ENCODE measurements at regions not wholly inside any gene's neighbourhood (a gene's known extent, or its start where the extent isn't known, plus 50 kb on each side); places are given as distances from the start of the nearest gene placed in this dataset.

- no peak overlapping the region for H3K4me2 ChIP-seq (ENCODE audit: low read depth, low read length, poor library complexity, severe bottlenecking)
These were observed 58.9 kb upstream of the PAX6 start for GRCh38 chr11:31869986-31870385.

GRCh38 chr11:31865606-31866300 is 54.6 kb upstream of the PAX6 start:
- H3K27ac ChIP-seq (ENCODE audit: low read depth, low read length) = no peak overlapping the region
- no peak overlapping the region for H3K4me3 ChIP-seq (ENCODE audit: insufficient read depth, low read length, poor library complexity, severe bottlenecking)
- no peaks in the 10 kb centered on the region for H3K36me3 ChIP-seq (ENCODE audit: low read length)
- no peaks in the 10 kb centered on the region for H3K9me2 ChIP-seq (replicated peaks; ENCODE audit: insufficient read depth, low read length)
- no peak overlapping the region for H3K9ac ChIP-seq (ENCODE audit: low read length)
- no peaks in the 10 kb centered on the region for H3K79me2 ChIP-seq (ENCODE audit: insufficient read depth, low read length)
- no peak overlapping the region for H2AFZ ChIP-seq (ENCODE audit: low read depth, low read length, severe bottlenecking)
- H4K20me1 ChIP-seq (ENCODE audit: low read depth, low read length) = no peaks in the 10 kb centered on the region
- H3K27me3 ChIP-seq (ENCODE audit: low read length) = no peaks in the 10 kb centered on the region
- no peak for TF ChIP-seq EZH2phosphoT487 (conservative IDR thresholded peaks at IDR 0.05; ENCODE audit: low read length)
- TF ChIP-seq CTCF (IDR thresholded peaks at IDR 0.05; ENCODE audit: insufficient read depth, low read length, poor library complexity, severe bottlenecking) = no peak
- no peak overlapping the region for H3K4me2 ChIP-seq (ENCODE audit: low read depth, low read length, poor library complexity, severe bottlenecking)
- no peaks in the 10 kb centered on the region for H3F3A ChIP-seq (ENCODE audit: insufficient read depth)
- H3K9me3 ChIP-seq (ENCODE audit: insufficient read depth, low read length) = no peaks in the 10 kb centered on the region

More at GRCh38 chr11:31869986-31870385, 58.9 kb upstream of the PAX6 start:
- H3K9ac ChIP-seq (ENCODE audit: low read length) = no peak overlapping the region
- no peaks in the 10 kb centered on the region for H3F3A ChIP-seq (ENCODE audit: insufficient read depth)
- no peaks in the 10 kb centered on the region for H3K9me2 ChIP-seq (replicated peaks; ENCODE audit: insufficient read depth, low read length)
- no peak overlapping the region for H3K4me3 ChIP-seq (ENCODE audit: insufficient read depth, low read length, poor library complexity, severe bottlenecking)
- H3K36me3 ChIP-seq (ENCODE audit: low read length) = no peaks in the 10 kb centered on the region
- H2AFZ ChIP-seq (ENCODE audit: low read depth, low read length, severe bottlenecking) = no peak overlapping the region
- no peaks in the 10 kb centered on the region for H3K27me3 ChIP-seq (ENCODE audit: low read length)
- no peak overlapping the region for H3K27ac ChIP-seq (ENCODE audit: low read depth, low read length)
- TF ChIP-seq CTCF (IDR thresholded peaks at IDR 0.05; ENCODE audit: insufficient read depth, low read length, poor library complexity, severe bottlenecking) (no peak), EZH2phosphoT487 (conservative IDR thresholded peaks at IDR 0.05; ENCODE audit: low read length) (no peak)
- H4K20me1 ChIP-seq (ENCODE audit: low read depth, low read length) = no peaks in the 10 kb centered on the region
- H3K9me3 ChIP-seq (ENCODE audit: insufficient read depth, low read length) = no peaks in the 10 kb centered on the region
- no peaks in the 10 kb centered on the region for H3K79me2 ChIP-seq (ENCODE audit: insufficient read depth, low read length)

- no peaks in the 10 kb centered on the region for H3K9me3 ChIP-seq (ENCODE audit: insufficient read depth, low read length)
- no peak overlapping the region for H3K4me2 ChIP-seq (ENCODE audit: low read depth, low read length, poor library complexity, severe bottlenecking)
- H3K9me2 ChIP-seq (replicated peaks; ENCODE audit: insufficient read depth, low read length) = no peaks in the 10 kb centered on the region
- H3K4me3 ChIP-seq (ENCODE audit: insufficient read depth, low read length, poor library complexity, severe bottlenecking) = no peak overlapping the region
- TF ChIP-seq EZH2phosphoT487 (conservative IDR thresholded peaks at IDR 0.05; ENCODE audit: low read length) (no peak), CTCF (IDR thresholded peaks at IDR 0.05; ENCODE audit: insufficient read depth, low read length, poor library complexity, severe bottlenecking) (no peak)
- no peaks in the 10 kb centered on the region for H3K79me2 ChIP-seq (ENCODE audit: insufficient read depth, low read length)
- H3K27ac ChIP-seq (ENCODE audit: low read depth, low read length) = no peak overlapping the region
- no peaks in the 10 kb centered on the region for H3F3A ChIP-seq (ENCODE audit: insufficient read depth)
- no peak overlapping the region for H3K9ac ChIP-seq (ENCODE audit: low read length)
- H2AFZ ChIP-seq (ENCODE audit: low read depth, low read length, severe bottlenecking) = no peak overlapping the region
- no peaks in the 10 kb centered on the region for H4K20me1 ChIP-seq (ENCODE audit: low read depth, low read length)
- H3K27me3 ChIP-seq (ENCODE audit: low read length) = no peaks in the 10 kb centered on the region
- H3K36me3 ChIP-seq (ENCODE audit: low read length) = no peaks in the 10 kb centered on the region
These were observed 52.2 kb upstream of the PAX6 start for GRCh38 chr11:31863170-31863832.
